HUES6 (cell line): ENCODE measurements at regions not wholly inside any gene's neighbourhood (a gene's known extent, or its start where the extent isn't known, plus 50 kb on each side); places are given as distances from the start of the nearest gene placed in this dataset.

ENCODE experiments used
- H3K27ac ChIP-seq: 2 replicates; pipeline ENCODE4 v1.7.0; 2013; ENCODE audit warnings: low read depth, mild to moderate bottlenecking, low read length, inconsistent platforms
- H3K27me3 ChIP-seq: 2 replicates; pipeline ENCODE4 v1.6.1; 2013; ENCODE audit warnings: low read length; ENCODE audit not compliant: control insufficient read depth, insufficient read depth
- H3K36me3 ChIP-seq: 2 replicates; pipeline ENCODE4 v1.6.1; 2013; ENCODE audit warnings: low read length; ENCODE audit not compliant: control insufficient read depth, insufficient read depth
- H3K4me1 ChIP-seq: 2 replicates; pipeline ENCODE4 v1.6.1; 2013; ENCODE audit warnings: low read length; ENCODE audit not compliant: control insufficient read depth, insufficient read depth
- H3K4me3 ChIP-seq: 2 replicates; pipeline ENCODE4 v1.5.1; 2013; ENCODE audit warnings: low read depth, low read length
- H3K9ac ChIP-seq: one replicate; pipeline ENCODE4 v1.6.1; 2013; ENCODE audit warnings: mild to moderate bottlenecking, low read length
- H3K9me3 ChIP-seq: 2 replicates; pipeline ENCODE4 v1.6.1; 2013; ENCODE audit warnings: low read depth, low read length; ENCODE audit not compliant: control insufficient read depth, insufficient read depth

DNA sequence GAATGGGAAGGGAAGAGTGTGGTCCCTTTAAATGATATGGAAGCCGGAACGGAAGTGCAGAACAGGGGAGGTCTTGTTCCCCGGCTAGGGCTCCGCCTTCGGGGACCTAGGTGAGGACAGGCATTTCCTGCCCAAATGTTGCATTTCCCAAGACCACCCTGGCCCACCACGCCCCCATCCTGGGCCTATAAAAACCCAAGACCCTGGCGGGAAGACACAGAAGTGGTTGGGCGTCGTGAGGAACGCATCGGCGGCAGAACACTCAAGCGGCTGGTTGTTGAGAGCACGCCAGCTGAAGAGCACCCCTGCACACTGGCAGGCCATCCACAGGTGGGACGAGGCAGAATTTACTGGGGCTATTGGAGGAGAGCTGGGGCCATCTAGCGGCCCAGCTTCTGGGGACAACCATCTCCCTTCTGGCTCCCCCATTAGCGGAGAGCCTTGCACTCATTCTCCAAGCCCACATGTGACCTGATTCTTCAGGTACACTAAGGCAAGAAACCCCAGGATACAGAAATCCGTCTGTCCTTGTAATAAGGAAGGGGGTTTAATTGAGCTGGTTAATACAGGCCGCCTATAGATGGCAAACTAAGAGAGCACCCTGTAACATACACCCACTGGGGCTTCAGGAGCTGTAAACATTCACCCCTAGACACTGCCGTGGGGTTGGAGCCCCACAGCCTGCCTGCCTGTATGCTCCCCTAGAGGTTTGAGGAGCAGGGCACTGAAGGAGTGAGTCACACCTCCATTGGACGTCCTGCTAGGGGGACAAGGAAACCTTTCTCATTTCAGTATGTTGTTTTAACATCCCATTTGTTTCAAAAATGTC is 1327.9 kb downstream of the BRINP3 start:
- Histone ChIP-seq H3K9ac (no peak overlapping the region), H3K27ac (no peak overlapping the region), H3K9me3 (no peaks in the 10 kb centered on the region), H3K36me3 (no peaks in the 10 kb centered on the region), H3K27me3 (no peaks in the 10 kb centered on the region), H3K4me1 (no peaks in the 10 kb centered on the region), H3K4me3 (no peak overlapping the region)

DNA sequence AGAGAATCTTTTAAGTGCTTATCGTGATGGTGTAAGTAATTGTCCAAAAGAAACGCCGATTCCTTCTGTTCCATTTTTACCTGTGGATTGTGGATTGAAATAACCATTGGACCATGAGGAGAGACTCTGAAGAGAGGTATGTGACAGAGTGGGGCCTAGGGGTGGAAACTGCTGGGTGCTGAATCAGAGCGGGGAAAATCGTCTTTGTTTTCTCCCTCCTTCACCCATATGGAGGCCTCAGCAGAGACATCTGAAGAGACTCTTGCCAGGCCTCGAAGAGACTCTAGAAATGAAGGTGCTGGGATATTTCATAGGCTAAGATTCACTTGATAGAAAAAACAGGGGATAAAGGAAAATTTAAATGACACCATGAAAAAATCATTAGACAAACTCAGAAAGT is 1327.0 kb downstream of the BRINP3 start:
- no peaks in the 10 kb centered on the region for H3K4me1 ChIP-seq
- no peak overlapping the region for H3K4me3 ChIP-seq
- no peaks in the 10 kb centered on the region for H3K27me3 ChIP-seq
- H3K27ac ChIP-seq = no peak overlapping the region
- H3K9me3 ChIP-seq = no peaks in the 10 kb centered on the region
- H3K9ac ChIP-seq = no peak overlapping the region
- no peaks in the 10 kb centered on the region for H3K36me3 ChIP-seq

DNA sequence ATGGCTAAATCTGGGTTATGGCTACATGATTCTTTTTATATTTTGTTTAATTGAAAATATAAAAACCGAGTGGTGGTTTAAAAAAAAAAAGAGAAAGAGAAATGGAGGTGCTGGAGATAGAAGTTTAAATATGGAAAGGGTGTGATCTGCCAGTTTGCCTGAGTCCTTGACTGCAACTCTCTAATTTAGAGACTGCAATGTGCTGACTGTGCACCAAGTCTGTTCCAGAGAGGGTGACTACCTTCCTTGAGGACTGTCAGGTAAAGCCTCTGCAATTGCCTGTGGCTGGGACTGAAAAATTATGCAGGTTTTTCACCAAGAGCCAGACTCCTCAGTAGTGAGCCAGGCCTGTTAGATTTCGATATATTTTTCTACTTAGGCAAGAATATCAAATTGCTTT is 1326.3 kb downstream of the BRINP3 start:
- Histone ChIP-seq H3K36me3 (no peaks in the 10 kb centered on the region), H3K9ac (no peak overlapping the region), H3K27me3 (no peaks in the 10 kb centered on the region), H3K4me1 (no peaks in the 10 kb centered on the region), H3K4me3 (no peak overlapping the region), H3K9me3 (no peaks in the 10 kb centered on the region), H3K27ac (no peak overlapping the region)

DNA sequence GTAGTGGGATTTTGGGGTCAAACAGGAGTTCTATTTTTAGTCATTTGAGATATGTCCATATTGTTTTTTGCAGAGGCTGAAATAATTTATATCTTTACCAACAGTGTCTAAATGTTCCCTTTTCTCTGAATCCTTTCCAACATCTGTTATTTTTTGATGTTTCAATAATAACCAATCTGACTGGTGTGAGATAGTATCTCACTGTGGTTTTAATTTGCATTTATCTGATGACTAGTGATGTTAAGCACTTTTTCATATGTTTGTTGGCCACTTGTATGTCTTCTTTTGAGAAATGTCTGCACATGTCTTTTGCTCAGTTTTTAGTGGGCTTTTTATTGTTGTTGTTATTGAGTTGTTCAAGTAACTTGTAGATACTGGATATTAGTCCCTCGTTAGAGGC is 1325.0 kb downstream of the BRINP3 start:
- no peak overlapping the region for H3K9ac ChIP-seq
- no peaks in the 10 kb centered on the region for H3K27me3 ChIP-seq
- no peak overlapping the region for H3K4me3 ChIP-seq
- H3K4me1 ChIP-seq = no peaks in the 10 kb centered on the region
- H3K27ac ChIP-seq = no peak overlapping the region
- H3K9me3 ChIP-seq = no peaks in the 10 kb centered on the region
- H3K36me3 ChIP-seq = no peaks in the 10 kb centered on the region

DNA sequence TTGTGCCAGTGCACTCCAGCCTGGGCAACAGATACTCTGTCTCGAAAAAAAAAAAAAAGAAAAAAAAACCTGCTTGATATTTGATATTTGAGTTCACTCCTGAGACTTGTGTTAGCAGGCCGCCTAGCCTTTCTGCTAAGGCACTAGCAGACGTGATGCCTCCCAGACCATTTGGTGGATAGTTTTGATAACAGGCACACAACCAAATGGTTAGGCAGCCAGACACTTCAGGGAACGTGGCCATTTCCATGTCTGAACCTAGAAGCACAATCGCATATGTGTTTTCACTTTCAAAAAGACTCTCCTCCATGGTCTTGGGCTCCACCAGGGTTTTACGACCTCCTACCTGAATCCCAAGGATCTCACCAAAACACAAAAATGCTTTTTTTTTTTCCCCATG is 1319.5 kb downstream of the BRINP3 start:
- H3K27ac ChIP-seq = no peak overlapping the region
- H3K9me3 ChIP-seq = no peaks in the 10 kb centered on the region
- H3K4me1 ChIP-seq = no peaks in the 10 kb centered on the region
- H3K4me3 ChIP-seq = no peak overlapping the region
- no peak overlapping the region for H3K9ac ChIP-seq
- H3K27me3 ChIP-seq = no peaks in the 10 kb centered on the region
- H3K36me3 ChIP-seq = no peaks in the 10 kb centered on the region

DNA sequence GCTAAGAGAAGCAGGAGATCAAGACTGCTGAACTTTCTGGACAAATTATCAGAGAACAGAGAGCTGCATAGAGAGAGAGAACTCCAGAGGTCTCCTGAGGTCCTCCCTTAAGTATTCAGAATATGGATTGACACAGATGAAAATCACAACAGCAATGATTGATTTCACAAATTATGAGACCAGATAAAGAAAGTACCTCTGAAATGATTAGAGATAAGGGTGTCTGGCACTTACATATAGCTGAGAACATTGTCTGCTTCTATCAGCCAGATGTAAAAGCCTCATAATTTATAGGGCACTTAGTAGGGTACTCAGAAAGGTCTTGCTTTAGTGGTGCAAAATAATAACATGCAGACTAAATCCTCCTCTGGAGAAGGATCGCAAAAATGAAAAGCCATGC is 1301.8 kb downstream of the BRINP3 start:
- Histone ChIP-seq H3K27ac (no peak overlapping the region), H3K4me3 (no peak overlapping the region)

DNA sequence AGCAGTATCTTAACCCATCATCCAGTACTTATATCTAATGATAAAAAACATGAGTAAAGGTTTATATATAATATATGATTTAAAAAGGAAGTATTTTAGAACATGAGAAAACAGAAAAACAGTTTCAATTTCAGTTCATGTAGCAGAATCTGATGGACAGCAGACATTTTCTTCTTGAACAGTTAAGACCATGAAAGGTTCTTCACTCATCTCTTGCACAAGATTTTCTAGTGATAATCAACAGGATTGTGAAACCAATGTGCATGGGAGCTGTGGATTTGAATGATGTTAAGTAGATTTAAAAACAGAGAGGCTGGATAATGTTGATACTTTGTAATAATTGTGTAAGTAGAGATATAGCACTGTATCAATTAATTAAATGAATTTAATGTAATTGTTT is 1297.6 kb downstream of the BRINP3 start:
- Histone ChIP-seq H3K9me3 (no peaks in the 10 kb centered on the region), H3K27me3 (no peaks in the 10 kb centered on the region), H3K4me3 (no peak overlapping the region), H3K9ac (no peak overlapping the region), H3K4me1 (no peaks in the 10 kb centered on the region), H3K36me3 (no peaks in the 10 kb centered on the region), H3K27ac (no peak overlapping the region)

More for the DNA sequence above, 1301.8 kb downstream of the BRINP3 start:
- H3K27me3 ChIP-seq = no peaks in the 10 kb centered on the region
- no peaks in the 10 kb centered on the region for H3K4me1 ChIP-seq
- H3K9me3 ChIP-seq = no peaks in the 10 kb centered on the region
- no peaks in the 10 kb centered on the region for H3K36me3 ChIP-seq
- H3K9ac ChIP-seq = no peak overlapping the region

DNA sequence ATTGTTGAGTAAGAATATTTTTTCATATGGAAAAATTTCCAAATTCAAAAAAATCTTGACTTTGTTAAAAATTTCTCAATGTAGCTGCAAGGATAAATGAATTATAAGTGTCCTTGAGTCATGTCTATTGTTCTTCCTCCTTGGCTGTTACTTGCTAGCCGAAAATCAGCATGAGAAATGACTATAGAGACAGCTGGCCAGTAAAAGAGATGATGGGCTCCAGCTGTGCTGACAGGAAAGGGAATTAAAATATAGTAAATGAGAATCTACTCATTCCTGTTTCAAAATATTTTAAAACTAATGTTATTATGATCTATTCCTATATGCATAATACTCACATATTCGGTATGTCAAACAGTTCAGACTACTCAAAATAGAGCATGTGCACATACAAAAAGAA is 1292.6 kb downstream of the BRINP3 start:
- H3K27me3 ChIP-seq = no peaks in the 10 kb centered on the region
- H3K36me3 ChIP-seq = no peaks in the 10 kb centered on the region
- H3K9ac ChIP-seq = no peak overlapping the region
- no peaks in the 10 kb centered on the region for H3K9me3 ChIP-seq
- H3K4me1 ChIP-seq = peaks cover 3% of the 10 kb centered on the region; the same call in 1 of the 2 replicates
- no peak overlapping the region for H3K27ac ChIP-seq
- no peak overlapping the region for H3K4me3 ChIP-seq

DNA sequence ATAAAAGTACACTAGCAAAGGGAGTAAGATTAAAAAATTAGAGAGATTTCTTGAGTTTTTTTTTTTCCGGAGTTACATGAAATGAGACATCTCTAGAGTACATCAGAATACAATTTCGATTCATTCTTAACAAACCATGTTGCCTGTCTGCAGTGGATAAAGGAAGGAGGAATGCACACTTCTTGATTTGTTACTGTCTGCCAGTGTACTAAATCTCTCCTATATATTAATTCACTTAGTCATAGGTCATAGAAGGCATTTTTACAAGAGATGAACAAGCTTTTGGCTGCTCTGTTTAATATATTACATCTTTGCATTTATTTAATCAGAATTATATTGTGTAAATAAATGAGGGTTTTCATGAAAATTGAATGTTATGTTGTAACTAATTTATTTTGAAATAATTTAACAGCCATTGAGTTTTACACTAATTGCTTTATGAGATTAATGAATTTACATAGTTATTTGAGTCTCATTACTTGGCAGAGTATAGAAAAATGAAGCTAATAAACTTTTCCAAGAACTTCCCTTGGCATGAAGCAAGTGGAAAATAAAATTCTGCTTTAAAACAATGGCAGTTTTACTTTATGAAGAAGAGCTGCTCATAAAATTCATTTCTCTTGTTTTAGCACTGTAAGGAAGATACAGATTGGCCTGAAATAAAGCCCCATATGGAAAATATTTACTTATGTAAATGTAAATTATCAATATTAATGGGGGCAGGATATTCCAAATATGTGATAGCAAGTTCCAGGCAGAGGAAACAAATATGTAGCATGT is 1284.7 kb downstream of the BRINP3 start:
- no peaks in the 10 kb centered on the region for H3K27me3 ChIP-seq
- H3K9ac ChIP-seq = no peak overlapping the region
- no peak overlapping the region for H3K4me3 ChIP-seq
- H3K4me1 ChIP-seq = no peaks in the 10 kb centered on the region
- no peaks in the 10 kb centered on the region for H3K9me3 ChIP-seq
- H3K27ac ChIP-seq = no peak overlapping the region
- no peaks in the 10 kb centered on the region for H3K36me3 ChIP-seq

DNA sequence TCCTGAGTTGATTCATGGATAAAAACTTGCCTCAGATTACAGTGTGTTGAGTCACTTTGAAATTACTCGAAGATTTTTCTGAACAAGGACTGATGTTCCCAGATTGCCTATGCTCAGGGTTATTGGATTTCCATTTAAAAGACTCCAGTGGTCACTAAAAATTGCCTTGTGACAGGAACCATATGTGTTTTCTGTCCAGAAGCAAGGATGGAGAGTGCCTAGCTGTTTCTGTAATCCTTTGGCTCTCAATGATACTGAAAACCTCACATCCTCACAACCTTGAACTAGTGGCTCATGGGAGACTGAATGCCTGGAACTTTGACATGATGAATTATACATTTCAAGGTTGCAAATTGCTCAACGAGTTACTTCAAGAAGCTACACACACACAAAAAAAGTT is 1271.8 kb downstream of the BRINP3 start:
- no peak overlapping the region for H3K27ac ChIP-seq
- H3K27me3 ChIP-seq = no peaks in the 10 kb centered on the region
- H3K36me3 ChIP-seq = no peaks in the 10 kb centered on the region
- H3K9me3 ChIP-seq = no peaks in the 10 kb centered on the region
- H3K4me3 ChIP-seq = no peak overlapping the region
- H3K4me1 ChIP-seq = no peaks in the 10 kb centered on the region
- H3K9ac ChIP-seq = no peak overlapping the region

DNA sequence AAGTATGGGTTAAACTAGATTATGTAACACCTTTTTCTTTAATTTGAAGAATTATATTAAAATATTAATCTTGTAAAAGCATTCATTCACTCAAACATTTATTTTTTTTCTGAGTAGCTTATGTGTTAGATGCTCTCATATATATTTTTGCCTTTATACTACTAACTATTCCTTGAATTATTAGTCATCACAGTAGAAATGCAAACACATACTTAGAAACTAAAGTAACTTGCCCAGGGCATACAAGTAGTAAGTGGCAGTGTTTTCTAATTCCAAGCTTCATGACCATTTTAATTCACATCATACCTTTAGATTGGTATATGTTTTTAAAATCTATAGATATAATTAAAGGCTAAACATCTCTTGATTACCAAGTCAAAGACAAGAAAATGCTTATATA is 1271.0 kb downstream of the BRINP3 start:
- H3K27me3 ChIP-seq = no peaks in the 10 kb centered on the region
- H3K9me3 ChIP-seq = no peaks in the 10 kb centered on the region
- H3K4me1 ChIP-seq = no peaks in the 10 kb centered on the region
- no peaks in the 10 kb centered on the region for H3K36me3 ChIP-seq
- H3K27ac ChIP-seq = no peak overlapping the region
- no peak overlapping the region for H3K4me3 ChIP-seq
- H3K9ac ChIP-seq = no peak overlapping the region
